ENCODE measurements at regions not wholly inside any gene's neighbourhood (a gene's known extent, or its start where the extent isn't known, plus 50 kb on each side); places are given as distances from the start of the nearest gene placed in this dataset.

- DNase-seq: no peak
Observed at GRCh38 chr10:78851647-78852046, 217.1 kb upstream of the ZMIZ1 start.

GRCh38 chr10:78852466-78853240 lies 216.1 kb upstream of the ZMIZ1 start:
- no peak for DNase-seq

- DNase-seq: no peak
Observed at GRCh38 chr10:78853864-78854263, 214.9 kb upstream of the ZMIZ1 start.

- DNase-seq: no peak
Observed at GRCh38 chr10:78856421-78856820, 212.3 kb upstream of the ZMIZ1 start.

- DNase-seq: no peak
Observed at GRCh38 chr10:78857193-78857592, 211.6 kb upstream of the ZMIZ1 start.

- no peak for DNase-seq
Observed at GRCh38 chr10:78859266-78859665, 209.5 kb upstream of the ZMIZ1 start.

GRCh38 chr10:78859769-78860168 lies 209.0 kb upstream of the ZMIZ1 start:
- DNase-seq: no peak

GRCh38 chr10:78860260-78860914 lies 208.4 kb upstream of the ZMIZ1 start:
- DNase-seq: no peak

- DNase-seq: peak; percentile 38
Observed at GRCh38 chr10:78861529-78862327, 207.0 kb upstream of the ZMIZ1 start.

GRCh38 chr10:78862328-78862640 lies 206.5 kb upstream of the ZMIZ1 start:
- no peak for DNase-seq

- no peak for DNase-seq
Observed at GRCh38 chr10:78863140-78863905, 205.4 kb upstream of the ZMIZ1 start.

GRCh38 chr10:78863906-78864239 lies 204.9 kb upstream of the ZMIZ1 start:
- no peak for DNase-seq

- DNase-seq: no peak
Observed at GRCh38 chr10:78864761-78865537, 203.8 kb upstream of the ZMIZ1 start.

GRCh38 chr10:78865538-78865875 lies 203.3 kb upstream of the ZMIZ1 start:
- DNase-seq: no peak

- DNase-seq: no peak
Observed at GRCh38 chr10:78865931-78866717, 202.6 kb upstream of the ZMIZ1 start.

GRCh38 chr10:78866731-78867554 lies 201.8 kb upstream of the ZMIZ1 start:
- DNase-seq: no peak

- DNase-seq: no peak
Observed at GRCh38 chr10:78867555-78867939, 201.2 kb upstream of the ZMIZ1 start.

- DNase-seq: no peak
Observed at GRCh38 chr10:78868048-78868447, 200.7 kb upstream of the ZMIZ1 start.

GRCh38 chr10:78868456-78868855 lies 200.3 kb upstream of the ZMIZ1 start:
- no peak for DNase-seq

- no peak for DNase-seq
Observed at GRCh38 chr10:78868861-78869260, 199.9 kb upstream of the ZMIZ1 start.

All from NCI-H524 treated with DMSO at 0.1 percent for 48 hours (cell line).